Retina (tissue), 1 donor: ENCODE measurements at regions not wholly inside any gene's neighbourhood (a gene's known extent, or its start where the extent isn't known, plus 50 kb on each side); places are given as distances from the start of the nearest gene placed in this dataset.

Source experiments
- DNase-seq: peaks from one replicate; pipeline ENCODE4 v3.0.0-alpha.2; 2016

- DNase-seq: no peak
These were observed 701.5 kb downstream of the SORCS3 start for GRCh38 chr10:105342606-105343005.

GRCh38 chr10:105339669-105340068 lies 698.6 kb downstream of the SORCS3 start:
- DNase-seq: no peak

GRCh38 chr10:105328503-105329133 lies 687.5 kb downstream of the SORCS3 start:
- no peak for DNase-seq
